DOHH2 (cell line): ENCODE measurements at regions not wholly inside any gene's neighbourhood (a gene's known extent, or its start where the extent isn't known, plus 50 kb on each side); places are given as distances from the start of the nearest gene placed in this dataset.

ENCODE experiments used
- EZH2phosphoT487 ChIP-seq: fragments of 200-600 bp; sonication (generic); IDR thresholded peaks from 2 replicates; pipeline ENCODE4 v1.6.1; 2017; ENCODE audit warnings: borderline replicate concordance, mild to moderate bottlenecking, antibody characterized with exemption, low read length, moderate library complexity, mixed read lengths
- TF ChIP-seq, protein P1 (sequence below): fragments of 200-600 bp; sonication (generic); IDR thresholded peaks from one replicate; pipeline ENCODE4 v1.5.1; 2014; ENCODE audit warnings: antibody characterized with exemption, mild to moderate bottlenecking, low read depth, low read length; ENCODE audit not compliant: poor library complexity, severe bottlenecking

DNA sequence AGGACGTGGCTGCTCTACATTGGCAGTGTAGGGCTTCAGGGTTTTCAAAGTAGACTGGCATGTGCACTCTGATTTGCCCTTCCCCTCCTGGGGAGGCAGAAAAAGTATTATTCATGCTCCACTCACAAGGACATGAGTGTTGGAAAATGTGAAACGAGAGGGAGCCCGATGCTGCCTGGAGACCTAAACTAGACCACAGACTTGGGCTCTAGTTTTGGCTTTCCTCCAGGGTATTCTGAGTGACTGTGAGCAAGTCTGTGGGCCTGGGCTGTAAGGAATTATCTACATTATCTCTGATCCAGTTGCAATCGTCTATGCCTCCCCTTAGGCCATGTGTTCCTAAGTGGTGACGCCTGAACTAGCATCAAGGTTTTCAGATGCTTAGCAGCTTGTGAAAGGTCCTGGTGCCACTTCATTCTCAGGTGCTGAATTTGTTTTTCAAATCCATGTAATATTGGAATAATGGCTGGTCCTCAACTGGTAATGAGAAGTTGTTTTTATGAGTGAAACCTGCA, 55.0 kb downstream of the MRPL57 start:
- TF ChIP-seq, protein P1, sequence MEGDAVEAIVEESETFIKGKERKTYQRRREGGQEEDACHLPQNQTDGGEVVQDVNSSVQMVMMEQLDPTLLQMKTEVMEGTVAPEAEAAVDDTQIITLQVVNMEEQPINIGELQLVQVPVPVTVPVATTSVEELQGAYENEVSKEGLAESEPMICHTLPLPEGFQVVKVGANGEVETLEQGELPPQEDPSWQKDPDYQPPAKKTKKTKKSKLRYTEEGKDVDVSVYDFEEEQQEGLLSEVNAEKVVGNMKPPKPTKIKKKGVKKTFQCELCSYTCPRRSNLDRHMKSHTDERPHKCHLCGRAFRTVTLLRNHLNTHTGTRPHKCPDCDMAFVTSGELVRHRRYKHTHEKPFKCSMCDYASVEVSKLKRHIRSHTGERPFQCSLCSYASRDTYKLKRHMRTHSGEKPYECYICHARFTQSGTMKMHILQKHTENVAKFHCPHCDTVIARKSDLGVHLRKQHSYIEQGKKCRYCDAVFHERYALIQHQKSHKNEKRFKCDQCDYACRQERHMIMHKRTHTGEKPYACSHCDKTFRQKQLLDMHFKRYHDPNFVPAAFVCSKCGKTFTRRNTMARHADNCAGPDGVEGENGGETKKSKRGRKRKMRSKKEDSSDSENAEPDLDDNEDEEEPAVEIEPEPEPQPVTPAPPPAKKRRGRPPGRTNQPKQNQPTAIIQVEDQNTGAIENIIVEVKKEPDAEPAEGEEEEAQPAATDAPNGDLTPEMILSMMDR, result no peak
- no peak for TF ChIP-seq EZH2phosphoT487
